GM19324 (cell line): ENCODE measurements at regions not wholly inside any gene's neighbourhood (a gene's known extent, or its start where the extent isn't known, plus 50 kb on each side); places are given as distances from the start of the nearest gene placed in this dataset.

Experiments used
- ATAC-seq: cut with Tn5 transposase; IDR thresholded peaks from one replicate; pipeline ENCODE4 v1.9.1; 2021; ENCODE audit warnings: mild to moderate bottlenecking, moderate library complexity; ENCODE audit not compliant: unreplicated experiment, low FRiP score

DNA sequence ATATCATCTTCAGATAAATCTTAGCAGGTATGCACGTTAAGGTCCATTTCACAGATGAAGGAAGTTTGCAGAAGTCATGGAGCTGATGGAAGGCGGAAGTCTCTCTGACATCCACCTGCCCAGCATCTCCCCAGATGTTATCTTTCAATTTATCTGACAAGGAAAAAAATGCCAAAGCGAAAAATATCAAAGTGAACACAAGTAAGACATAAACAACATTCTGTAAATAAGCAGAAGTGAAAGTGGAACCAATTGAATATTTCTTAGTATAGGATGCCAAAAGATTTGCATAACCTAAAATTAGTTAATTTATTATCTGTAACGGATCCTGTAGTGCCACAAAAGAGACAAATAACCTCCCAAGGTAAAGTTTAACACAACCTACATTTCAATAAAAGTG lies 73.6 kb upstream of the NEBL start:
- ATAC-seq = peak; percentile 94

DNA sequence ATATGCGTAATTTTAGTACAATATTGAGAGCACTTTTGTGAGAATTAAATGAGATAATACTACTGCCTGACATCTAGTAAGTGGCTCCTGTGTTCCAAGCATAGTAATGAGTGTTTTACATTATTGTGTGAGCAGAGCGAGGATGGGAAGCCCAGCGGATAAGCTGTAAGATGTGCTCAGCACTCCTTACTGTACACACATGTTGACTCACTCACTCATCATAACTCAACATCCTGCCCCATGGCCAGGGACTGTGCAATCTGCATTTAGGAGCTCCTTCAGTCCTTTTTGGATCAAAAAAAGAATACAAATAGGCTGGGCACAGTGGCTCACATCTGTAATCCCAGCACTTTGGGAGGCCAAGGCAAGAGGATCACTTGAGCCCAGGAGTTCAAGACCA lies 72.9 kb upstream of the NEBL start:
- no peak for ATAC-seq

DNA sequence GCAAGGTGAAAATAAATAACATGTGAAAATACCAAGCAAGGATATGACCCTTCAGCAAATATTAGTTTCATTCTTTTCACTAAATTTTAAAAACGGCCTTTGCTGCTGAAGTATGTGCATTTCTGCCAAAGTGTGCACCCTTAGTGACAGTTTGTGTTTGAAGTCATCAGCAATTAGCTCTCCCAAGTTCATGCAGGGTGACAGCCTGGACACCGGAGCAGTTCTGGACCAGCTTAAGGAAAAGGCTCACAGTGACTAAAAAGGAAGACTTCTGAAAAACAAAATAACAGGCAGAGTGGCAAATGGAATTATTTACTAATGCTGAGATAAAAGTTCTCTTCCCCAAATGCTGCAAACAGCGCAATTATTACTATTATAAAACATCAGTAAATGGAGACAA lies 69.3 kb upstream of the NEBL start:
- ATAC-seq = no peak

DNA sequence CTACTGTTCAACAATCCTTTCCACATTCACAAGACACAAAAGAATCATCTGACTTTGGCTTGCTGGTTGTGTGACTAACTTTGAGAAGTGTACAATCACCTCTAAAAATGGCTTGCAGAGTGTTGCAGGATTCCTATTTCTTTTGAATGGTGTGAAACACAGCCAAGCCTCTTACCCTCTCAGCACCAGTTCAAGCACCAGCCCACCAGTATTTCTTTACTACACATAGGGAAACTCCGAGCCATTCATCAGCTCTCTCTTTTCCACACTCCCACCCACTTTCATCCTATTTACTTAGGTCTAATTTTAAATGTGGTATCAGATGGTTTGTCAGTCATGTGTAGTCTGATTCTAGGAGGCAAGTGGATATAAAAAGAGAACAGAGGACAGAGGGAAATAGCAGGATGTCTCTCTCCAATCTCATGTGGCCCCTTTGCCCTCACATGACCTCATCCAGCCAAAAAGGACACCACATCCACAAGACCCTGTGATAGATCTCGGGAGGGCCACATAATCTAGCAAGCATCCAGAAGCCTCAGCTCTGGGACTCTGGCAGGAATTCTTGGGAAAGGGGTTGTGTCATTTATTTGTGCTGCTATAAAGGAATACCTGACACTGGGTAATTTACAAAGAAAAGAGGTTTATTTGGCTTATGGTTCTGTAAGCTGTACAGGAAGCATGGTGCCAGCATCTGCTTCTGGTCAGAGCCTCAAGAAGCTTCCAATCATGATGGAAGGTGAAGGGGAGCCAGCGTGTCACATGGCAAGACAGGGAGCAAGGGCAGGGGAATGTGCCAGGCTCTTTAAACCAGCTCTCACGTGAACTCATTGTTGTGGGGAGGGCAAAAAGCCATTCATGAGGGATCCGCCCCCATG lies 66.8 kb upstream of the NEBL start:
- ATAC-seq = no peak

DNA sequence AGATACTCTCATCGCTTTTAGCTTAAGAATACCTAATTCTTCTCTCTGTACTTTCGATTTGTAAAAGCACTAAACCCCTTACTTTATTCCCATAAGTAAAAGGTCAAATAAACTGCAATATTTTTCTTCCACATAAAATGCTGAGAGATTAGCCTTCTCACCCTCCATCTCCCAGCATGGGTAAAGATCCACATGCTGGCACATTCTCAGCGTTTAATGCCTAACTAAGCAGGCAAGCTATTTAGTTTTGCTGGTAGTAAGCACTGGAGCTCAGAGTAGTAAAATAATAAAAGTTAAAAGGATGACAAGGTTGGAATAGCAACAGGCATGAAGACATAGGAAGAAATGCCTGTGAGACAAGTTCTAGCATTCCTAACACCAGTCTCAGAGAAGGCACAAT lies 65.9 kb upstream of the NEBL start:
- ATAC-seq = no peak

DNA sequence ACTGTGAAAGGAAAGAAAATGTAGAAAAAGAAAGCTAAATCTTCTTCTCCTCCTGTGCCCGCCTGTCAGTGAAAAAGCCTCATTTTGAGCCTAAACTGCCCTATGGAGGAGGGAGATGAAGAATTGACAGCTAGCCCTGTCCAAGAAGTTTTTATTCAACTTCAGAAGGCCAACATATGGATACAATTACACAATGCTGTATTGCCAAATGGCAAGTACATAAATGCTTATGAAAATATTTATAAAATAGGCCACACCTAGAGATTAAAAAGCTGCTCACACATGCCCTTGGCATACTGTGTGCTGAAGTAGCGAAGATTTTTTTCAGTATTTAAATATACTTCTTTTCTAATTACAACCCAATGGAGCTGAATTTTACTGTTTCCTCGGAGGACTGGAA lies 65.1 kb upstream of the NEBL start:
- no peak for ATAC-seq

DNA sequence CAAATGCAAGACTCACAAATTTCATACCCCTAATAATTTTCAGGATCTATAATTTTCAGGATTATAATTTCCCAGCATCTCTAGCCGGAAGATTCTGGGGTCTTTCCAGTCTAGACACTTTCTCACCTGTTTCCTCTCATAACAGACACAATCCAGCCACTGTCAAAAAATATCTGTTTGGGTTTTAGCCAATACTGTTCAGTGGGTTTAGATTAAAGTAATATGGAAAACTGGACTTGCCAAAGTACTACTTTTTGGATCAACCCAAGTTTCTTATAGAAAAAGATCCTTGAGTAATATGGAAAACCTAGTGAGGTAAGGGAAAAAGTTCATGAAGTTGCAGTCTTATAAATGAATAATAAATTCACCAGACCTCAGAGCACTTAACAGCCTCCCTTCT lies 62.1 kb upstream of the NEBL start:
- no peak for ATAC-seq

DNA sequence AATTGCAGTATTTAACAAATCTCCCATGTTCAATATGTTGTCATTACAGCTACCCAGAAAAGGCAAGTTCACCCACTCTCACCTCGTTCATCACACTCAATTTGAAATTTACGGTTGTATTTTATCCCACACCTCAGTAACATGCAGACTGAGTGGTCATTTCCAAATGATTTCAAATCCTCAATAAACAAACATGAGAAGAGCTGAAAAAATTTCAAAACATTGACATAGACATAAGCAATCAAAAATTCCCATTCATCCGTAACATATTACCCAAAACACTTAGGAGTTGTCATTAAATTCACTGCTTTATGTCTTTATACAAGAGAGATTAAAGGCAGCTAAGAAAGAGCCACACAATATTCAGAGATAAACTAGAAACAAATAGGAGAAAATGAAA lies 61.7 kb upstream of the NEBL start:
- no peak for ATAC-seq

DNA sequence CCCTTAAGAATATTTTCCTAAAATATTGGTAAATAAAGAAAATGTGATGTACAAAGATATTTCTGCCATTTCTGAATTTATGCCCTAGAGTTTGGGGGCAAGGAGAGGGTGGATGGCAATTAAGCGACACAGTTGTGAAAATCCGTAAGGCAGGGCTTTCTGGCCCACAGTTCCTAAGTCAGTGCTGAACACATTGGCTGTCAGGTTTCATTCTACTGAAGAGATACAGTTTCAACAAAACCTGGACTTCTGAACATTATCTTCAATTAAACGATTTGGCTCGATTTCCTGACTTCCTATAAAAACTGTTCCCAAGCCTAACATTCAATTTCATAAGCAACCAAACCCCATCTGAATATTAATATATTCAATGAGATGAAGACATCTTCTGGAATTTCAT lies 61.1 kb upstream of the NEBL start:
- no peak for ATAC-seq

DNA sequence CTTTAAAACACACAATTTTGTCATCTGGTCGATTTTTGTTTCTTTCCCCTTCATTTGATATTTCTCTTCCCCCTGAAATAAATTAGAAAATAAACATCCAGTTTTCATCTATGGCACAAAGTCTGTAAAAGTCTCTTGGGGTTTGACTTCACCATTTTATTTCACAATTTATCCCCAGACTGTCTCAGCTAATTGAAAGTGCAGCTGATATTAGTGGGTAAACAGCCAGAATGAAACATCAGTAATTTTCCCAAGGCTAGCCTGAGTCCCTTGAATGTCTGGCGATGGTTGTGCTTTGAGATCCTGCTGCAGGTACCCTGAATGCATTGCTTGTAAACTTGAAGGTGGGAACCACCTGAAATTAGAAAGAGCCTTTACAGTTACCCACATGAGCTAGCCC lies 60.6 kb upstream of the NEBL start:
- ATAC-seq = no peak

DNA sequence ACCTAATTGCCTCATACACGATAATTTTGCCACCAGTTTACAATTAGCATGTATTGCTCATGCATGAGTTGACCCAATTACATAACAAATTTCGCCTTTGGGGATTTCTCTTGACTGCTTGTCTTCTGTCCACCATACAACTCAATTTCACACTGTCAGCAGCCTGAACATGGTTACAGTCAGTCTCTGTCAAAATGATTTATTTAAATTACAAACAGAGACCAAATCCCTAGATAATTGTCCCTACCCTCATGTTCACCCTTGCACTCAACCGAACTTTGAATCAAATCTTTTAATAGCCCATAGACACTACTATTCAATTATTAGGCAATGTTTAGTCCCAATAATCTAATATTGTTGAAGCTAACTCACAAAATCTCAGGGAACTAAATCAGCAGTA lies 59.7 kb upstream of the NEBL start:
- no peak for ATAC-seq

DNA sequence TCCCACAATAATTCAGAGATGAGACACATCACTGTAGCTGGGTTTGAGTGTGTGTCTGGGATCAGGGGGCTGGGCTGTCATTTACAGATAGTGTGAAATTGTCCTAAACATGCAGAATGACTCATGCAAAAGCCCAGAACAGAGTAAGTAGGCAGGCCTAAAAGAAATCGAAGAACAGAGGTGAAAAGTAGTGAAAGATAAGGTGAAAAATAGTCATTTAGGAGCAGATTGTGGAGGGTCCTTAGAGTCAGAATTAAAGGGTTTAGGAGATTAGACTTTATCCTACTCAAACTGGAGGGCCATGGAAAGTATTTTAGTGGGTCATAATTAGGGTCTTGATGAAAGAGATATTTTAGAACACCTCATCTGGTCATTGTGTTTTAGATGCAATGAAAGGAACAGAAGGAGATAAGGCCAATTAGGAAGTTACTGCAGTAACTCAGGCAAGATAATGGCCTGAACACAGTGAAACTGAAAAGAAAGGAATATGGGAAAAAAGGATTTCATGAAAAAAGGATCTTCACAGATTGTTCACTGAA lies 58.3 kb upstream of the NEBL start:
- no peak for ATAC-seq

DNA sequence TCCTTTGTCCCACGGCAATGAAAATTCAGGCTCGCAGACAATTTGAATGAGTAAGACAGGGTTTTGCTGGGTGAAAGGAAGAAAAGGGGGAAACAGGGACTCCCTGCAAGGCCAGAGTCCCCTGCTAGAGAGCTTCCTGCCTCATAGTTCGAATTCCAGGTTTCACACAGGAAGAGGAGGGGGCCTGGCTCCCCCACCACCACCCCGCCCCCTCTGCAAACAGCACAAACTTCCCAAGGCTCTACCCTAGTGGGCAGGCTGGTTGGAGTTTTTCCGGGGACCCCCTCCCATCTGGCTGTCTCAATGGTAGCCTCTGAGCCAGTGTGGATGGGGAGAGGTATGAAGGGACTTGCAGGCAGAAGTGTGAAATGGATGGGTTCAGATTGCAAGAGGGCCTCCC lies 57.4 kb upstream of the NEBL start:
- ATAC-seq = no peak

DNA sequence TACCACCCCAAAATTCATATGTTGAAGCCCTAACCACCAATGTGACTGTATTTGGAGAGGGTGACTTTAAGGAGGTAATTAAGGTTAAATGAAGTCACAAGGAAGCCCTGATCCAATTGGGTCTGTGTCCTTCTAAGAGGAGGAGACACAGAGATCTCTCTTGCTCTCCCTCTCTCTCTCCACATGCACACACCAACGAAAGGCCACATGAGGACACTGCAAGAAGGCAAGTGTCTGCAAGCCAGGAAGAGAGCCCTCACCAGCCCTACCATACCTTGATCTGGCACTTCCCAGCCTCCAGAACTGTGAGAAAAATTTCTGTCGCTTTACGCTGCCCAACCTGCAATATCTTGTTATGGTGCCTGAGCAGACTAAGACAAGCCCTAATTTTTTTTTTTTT lies 56.0 kb upstream of the NEBL start:
- ATAC-seq = no peak

DNA sequence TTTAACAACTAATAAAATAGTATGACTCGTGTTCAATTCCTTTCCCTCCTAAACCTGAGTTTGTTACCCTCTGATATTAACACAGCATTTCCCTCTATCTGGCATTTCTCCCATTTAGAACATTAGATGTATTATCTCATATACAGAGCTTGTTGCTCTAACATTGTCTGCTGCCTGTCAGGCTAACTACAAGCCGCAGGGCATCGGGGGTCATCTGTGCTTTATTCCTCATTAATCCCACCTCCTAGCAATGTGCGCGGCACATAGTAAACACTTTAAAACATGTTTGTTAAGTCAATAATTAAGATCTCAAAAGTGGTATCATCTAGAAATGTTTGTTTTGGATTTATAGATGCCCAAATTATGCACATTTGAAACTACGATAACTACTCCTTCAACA lies 52.9 kb upstream of the NEBL start:
- no peak for ATAC-seq

DNA sequence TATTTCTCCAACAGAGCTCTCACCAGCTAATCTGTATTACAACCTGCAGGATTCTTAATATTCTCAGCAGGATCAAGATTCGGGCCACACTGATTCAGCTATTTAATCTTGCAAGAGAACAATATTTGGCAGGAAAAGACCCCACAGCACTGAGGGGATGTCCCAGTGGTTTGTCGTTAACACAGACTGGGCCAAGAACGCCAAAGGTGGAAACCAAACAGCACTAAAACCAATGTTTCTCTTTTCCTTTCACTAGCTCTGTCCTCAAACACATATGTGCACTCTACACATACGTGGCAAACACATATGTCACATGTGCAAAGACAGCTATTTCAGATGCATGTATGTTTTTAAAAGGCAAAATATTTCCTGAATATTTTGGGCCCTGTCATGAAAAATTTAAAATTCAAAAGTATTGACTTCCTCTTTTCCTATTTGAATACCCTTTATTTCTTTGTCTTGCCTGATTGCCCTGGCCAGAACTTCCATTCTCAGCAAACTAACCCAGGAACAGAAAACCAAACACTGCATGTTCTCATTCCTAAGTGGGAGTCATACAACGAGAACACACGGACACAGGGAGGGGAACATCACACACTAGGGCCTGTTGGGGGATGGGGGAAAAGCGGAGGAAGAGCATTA lies 51.7 kb upstream of the NEBL start:
- ATAC-seq = peak; percentile 73
